ENCODE measurements at regions not wholly inside any gene's neighbourhood (a gene's known extent, or its start where the extent isn't known, plus 50 kb on each side); places are given as distances from the start of the nearest gene placed in this dataset.

DNA sequence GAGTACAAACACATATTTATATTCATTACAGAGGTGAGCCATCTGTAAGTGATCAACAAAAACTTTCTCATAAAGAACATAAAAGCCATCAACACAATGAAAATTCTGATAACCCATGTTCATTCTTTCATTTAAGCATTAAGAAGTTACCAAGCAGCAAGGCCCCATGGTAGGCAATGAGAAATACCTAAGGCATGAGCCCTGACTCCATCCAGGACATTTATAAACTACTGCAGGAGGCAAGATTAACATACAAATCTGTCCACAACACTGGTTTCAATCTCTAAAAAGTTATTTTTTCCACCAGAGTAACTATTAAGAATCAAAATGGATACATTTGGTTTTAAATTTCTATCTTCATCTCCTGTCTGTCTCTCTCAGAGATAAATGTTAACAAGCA, 76.1 kb downstream of the SIPA1L2 start:
- H3K36me3 ChIP-seq (ENCODE audit: control insufficient read depth, insufficient read depth, low read length), result no peaks in the 10 kb centered on the region
- no peaks in the 10 kb centered on the region for H3K27me3 ChIP-seq (ENCODE audit: control insufficient read depth, insufficient read depth, low read length)
- H3K4me2 ChIP-seq (ENCODE audit: low read depth, low read length), result peak overlapping the region; percentile 78; the same call in 1 of the 2 replicates
- H3K9me3 ChIP-seq (ENCODE audit: control insufficient read depth, insufficient read depth, low read length), result no peaks in the 10 kb centered on the region
- H3K4ac ChIP-seq (ENCODE audit: low read depth, low read length), result peak overlapping the region; percentile 1; the same call in 1 of the 2 replicates
- H3K27ac ChIP-seq (ENCODE audit: insufficient read depth, low read length), result peak overlapping the region; percentile 53; the same call in 1 of the 2 replicates
- ATAC-seq (ENCODE audit: low read depth) (peak; percentile 79), DNase-seq (peak; percentile 68)
- H2BK5ac ChIP-seq (ENCODE audit: low read depth, low read length, poor library complexity, severe bottlenecking), result peak overlapping the region; percentile 82
- no peak overlapping the region for H2BK15ac ChIP-seq (ENCODE audit: low read depth, low read length)
- TF ChIP-seq, protein P1, sequence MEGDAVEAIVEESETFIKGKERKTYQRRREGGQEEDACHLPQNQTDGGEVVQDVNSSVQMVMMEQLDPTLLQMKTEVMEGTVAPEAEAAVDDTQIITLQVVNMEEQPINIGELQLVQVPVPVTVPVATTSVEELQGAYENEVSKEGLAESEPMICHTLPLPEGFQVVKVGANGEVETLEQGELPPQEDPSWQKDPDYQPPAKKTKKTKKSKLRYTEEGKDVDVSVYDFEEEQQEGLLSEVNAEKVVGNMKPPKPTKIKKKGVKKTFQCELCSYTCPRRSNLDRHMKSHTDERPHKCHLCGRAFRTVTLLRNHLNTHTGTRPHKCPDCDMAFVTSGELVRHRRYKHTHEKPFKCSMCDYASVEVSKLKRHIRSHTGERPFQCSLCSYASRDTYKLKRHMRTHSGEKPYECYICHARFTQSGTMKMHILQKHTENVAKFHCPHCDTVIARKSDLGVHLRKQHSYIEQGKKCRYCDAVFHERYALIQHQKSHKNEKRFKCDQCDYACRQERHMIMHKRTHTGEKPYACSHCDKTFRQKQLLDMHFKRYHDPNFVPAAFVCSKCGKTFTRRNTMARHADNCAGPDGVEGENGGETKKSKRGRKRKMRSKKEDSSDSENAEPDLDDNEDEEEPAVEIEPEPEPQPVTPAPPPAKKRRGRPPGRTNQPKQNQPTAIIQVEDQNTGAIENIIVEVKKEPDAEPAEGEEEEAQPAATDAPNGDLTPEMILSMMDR (conservative IDR thresholded peaks at IDR 0.05; ENCODE audit: low read depth, low read length), result no peak
- TF ChIP-seq CHD1 (IDR thresholded peaks at IDR 0.05; ENCODE audit: low read depth, low read length) (no peak), FOS (IDR thresholded peaks at IDR 0.05; ENCODE audit: low read depth, low read length) (no peak), RCOR1 (IDR thresholded peaks at IDR 0.05; ENCODE audit: insufficient replicate concordance, low read length) (no peak), POLR2A (IDR thresholded peaks at IDR 0.05; ENCODE audit: low read depth, low read length) (no peak), NFE2L2 (IDR thresholded peaks at IDR 0.05; ENCODE audit: low read depth, low read length) (no peak), CEBPB (IDR thresholded peaks at IDR 0.05; ENCODE audit: low read depth, low read length) (no peak), MXI1 (IDR thresholded peaks at IDR 0.05; ENCODE audit: borderline replicate concordance, low read depth, low read length) (no peak), MAFK (IDR thresholded peaks at IDR 0.05; ENCODE audit: low read depth, low read length) (no peak), RFX5 (IDR thresholded peaks at IDR 0.05; ENCODE audit: low read depth, low read length) (no peak), MAZ (IDR thresholded peaks at IDR 0.05; ENCODE audit: borderline replicate concordance, low read depth, low read length) (no peak), BHLHE40 (IDR thresholded peaks at IDR 0.05; ENCODE audit: low read depth, low read length) (no peak), RAD21 (IDR thresholded peaks at IDR 0.05; ENCODE audit: low read length) (no peak)
- TF ChIP-seq, protein P2, sequence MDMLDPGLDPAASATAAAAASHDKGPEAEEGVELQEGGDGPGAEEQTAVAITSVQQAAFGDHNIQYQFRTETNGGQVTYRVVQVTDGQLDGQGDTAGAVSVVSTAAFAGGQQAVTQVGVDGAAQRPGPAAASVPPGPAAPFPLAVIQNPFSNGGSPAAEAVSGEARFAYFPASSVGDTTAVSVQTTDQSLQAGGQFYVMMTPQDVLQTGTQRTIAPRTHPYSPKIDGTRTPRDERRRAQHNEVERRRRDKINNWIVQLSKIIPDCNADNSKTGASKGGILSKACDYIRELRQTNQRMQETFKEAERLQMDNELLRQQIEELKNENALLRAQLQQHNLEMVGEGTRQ (IDR thresholded peaks at IDR 0.05; ENCODE audit: low read depth, low read length), result no peak
- TF ChIP-seq, protein P3, sequence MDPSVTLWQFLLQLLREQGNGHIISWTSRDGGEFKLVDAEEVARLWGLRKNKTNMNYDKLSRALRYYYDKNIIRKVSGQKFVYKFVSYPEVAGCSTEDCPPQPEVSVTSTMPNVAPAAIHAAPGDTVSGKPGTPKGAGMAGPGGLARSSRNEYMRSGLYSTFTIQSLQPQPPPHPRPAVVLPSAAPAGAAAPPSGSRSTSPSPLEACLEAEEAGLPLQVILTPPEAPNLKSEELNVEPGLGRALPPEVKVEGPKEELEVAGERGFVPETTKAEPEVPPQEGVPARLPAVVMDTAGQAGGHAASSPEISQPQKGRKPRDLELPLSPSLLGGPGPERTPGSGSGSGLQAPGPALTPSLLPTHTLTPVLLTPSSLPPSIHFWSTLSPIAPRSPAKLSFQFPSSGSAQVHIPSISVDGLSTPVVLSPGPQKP (IDR thresholded peaks at IDR 0.05; ENCODE audit: borderline replicate concordance, low read depth, low read length), result no peak
- H4K5ac ChIP-seq (ENCODE audit: low read depth, low read length), result no peak overlapping the region; the same call in 1 of the 2 replicates
- peaks cover 10% of the 10 kb centered on the region for H3K9me1 ChIP-seq (ENCODE audit: insufficient read depth, low read length)
- peaks cover 16% of the 10 kb centered on the region for H3K4me1 ChIP-seq (ENCODE audit: control insufficient read depth, insufficient read depth, low read length)
- peak overlapping the region; percentile 1; the same call in 1 of the 2 replicates for H3K56ac ChIP-seq (ENCODE audit: extremely low read depth, insufficient read depth, low read length)
- no peak overlapping the region; the same call in 1 of the 2 replicates for H3K23ac ChIP-seq (ENCODE audit: low read depth, low read length)
- H3K9ac ChIP-seq (ENCODE audit: low read depth, low read length), result no peak overlapping the region
- H2AK9ac ChIP-seq (replicated peaks; ENCODE audit: low read depth, low read length, poor library complexity), result no peak overlapping the region
- peaks cover 3% of the 10 kb centered on the region; the same call in 1 of the 2 replicates for H4K20me1 ChIP-seq (ENCODE audit: insufficient read depth, low read length)
- no TSS peak for BruUV-seq (replicated peaks)
- H3K14ac ChIP-seq (replicated peaks; ENCODE audit: low read depth, low read length), result no peak overlapping the region
- peak overlapping the region; percentile 16; the same call in 1 of the 2 replicates for H2BK120ac ChIP-seq (ENCODE audit: low read depth, low read length)
- intact Hi-C loops (cut with micrococcal nuclease), result loop anchor here (2.0 to 5.0 kb wide), 2 partner anchors 21 to 82 kb away; no protein-coding TSS in a partner anchor
- H4K8ac ChIP-seq (ENCODE audit: low read depth in 2 of 2, low read length in 2 of 2), result peak overlapping the region in 1 of 2 experiments; percentile 77; a peak in 1 of 4 replicates
- dilution Hi-C loops (cut with HindIII; ENCODE audit: low sequenced_read_pairs, unreplicated experiment), result no loop called here
- H3K18ac ChIP-seq (ENCODE audit: low read depth, low read length), result peak overlapping the region; percentile 58; the same call in 1 of the 2 replicates
- ChIA-PET POLR2A (ENCODE audit: unreplicated experiment) (no interaction called here), CTCF (no interaction called here)
- H2AK5ac ChIP-seq (ENCODE audit: low read depth, low read length), result no peak overlapping the region
- no peak overlapping the region for H2BK20ac ChIP-seq (ENCODE audit: low read depth, low read length)
- H2AFZ ChIP-seq (replicated peaks; ENCODE audit: low read length, poor library complexity), result no peak overlapping the region
- no peak overlapping the region for H3K4me3 ChIP-seq (ENCODE audit: insufficient read depth, low read depth, low read length)
- in situ Hi-C loops (cut with MboI; ENCODE audit: low sequenced_read_pairs), result no loop called here
- H4K91ac ChIP-seq (ENCODE audit: insufficient read depth, low read depth, low read length), result no peak overlapping the region
- H3K79me1 ChIP-seq (ENCODE audit: low read depth in 1 of 2, low read length in 2 of 2), result peaks cover 5 to 25% of the 10 kb centered on the region in 2 experiments; a peak in 2 of 4 replicates

Data from IMR-90 (cell line).